Smooth muscle cell (in vitro differentiated cells): ENCODE measurements at regions not wholly inside any gene's neighbourhood (a gene's known extent, or its start where the extent isn't known, plus 50 kb on each side); places are given as distances from the start of the nearest gene placed in this dataset.
"Not testable (repeated sequence)": the region's sequence is repeated elsewhere in the genome, so short reads cannot be mapped to it uniquely, and the experiment has no call there.

Source experiments
- DNase-seq: peaks from one replicate; lab custom pipeline; 2025; ENCODE audit not compliant: unreplicated experiment; lab: John Stamatoyannopoulos, UW
- H2AFZ ChIP-seq: fragments of 200-600 bp; sonication (generic); 2 replicates; pipeline ENCODE4 v1.6.0; 2016; ENCODE audit warnings: antibody characterized with exemption, low read depth, mild to moderate bottlenecking
- H3F3A ChIP-seq: fragments of 200-600 bp; sonication (generic); 2 replicates; pipeline ENCODE4 v1.6.0; 2017; ENCODE audit warnings: antibody characterized with exemption, low read depth
- H3K27ac ChIP-seq: fragments of 200-600 bp; sonication (generic); 2 replicates; pipeline ENCODE4 v1.5.1; 2016; ENCODE audit warnings: low read depth, mild to moderate bottlenecking
- H3K27me3 ChIP-seq: fragments of 200-600 bp; sonication (generic); 2 replicates; pipeline ENCODE4 v1.6.1; 2016; ENCODE audit warnings: low read depth, mild to moderate bottlenecking
- H3K36me3 ChIP-seq: fragments of 200-600 bp; sonication (generic); 2 replicates; pipeline ENCODE4 v1.5.1; 2016; ENCODE audit warnings: low read depth
- H3K4me1 ChIP-seq: fragments of 200-600 bp; sonication (generic); 2 replicates; pipeline ENCODE4 v1.5.1; 2016; ENCODE audit warnings: low read depth
- H3K4me2 ChIP-seq: fragments of 200-600 bp; sonication (generic); 2 replicates; pipeline ENCODE4 v1.6.0; 2016; ENCODE audit warnings: mild to moderate bottlenecking
- H3K4me3 ChIP-seq: fragments of 200-600 bp; sonication (generic); 2 replicates; pipeline ENCODE4 v1.5.1; 2016; ENCODE audit warnings: mild to moderate bottlenecking
- H3K79me2 ChIP-seq: fragments of 200-600 bp; sonication (generic); 2 replicates; pipeline ENCODE4 v1.6.0; 2016; ENCODE audit warnings: low read depth, mild to moderate bottlenecking
- H3K9ac ChIP-seq: fragments of 200-600 bp; sonication (generic); 2 replicates; pipeline ENCODE4 v1.6.0; 2016; ENCODE audit warnings: low read depth
- H3K9me3 ChIP-seq: fragments of 200-600 bp; sonication (generic); replicated peaks from 2 replicates; pipeline ENCODE4 v1.5.1; 2016; ENCODE audit warnings: low read depth
- H4K20me1 ChIP-seq: fragments of 200-600 bp; sonication (generic); 2 replicates; pipeline ENCODE4 v1.6.0; 2016; ENCODE audit warnings: low read depth
- CTCF ChIP-seq: fragments of 200-600 bp; sonication (generic); IDR thresholded peaks from 2 replicates; pipeline ENCODE4 v1.5.1; 2017; ENCODE audit warnings: borderline replicate concordance, mild to moderate bottlenecking, antibody characterized with exemption; ENCODE audit not compliant: insufficient read depth, poor library complexity, severe bottlenecking
- WGBS: methylation state at CpG from one replicate; pipeline ENCODE4 v1.1.7; 2016; ENCODE audit warnings: low lambda C conversion rate; 5-methylcytosine and 5-hydroxymethylcytosine counted together

- no peak for DNase-seq
- Histone ChIP-seq H3K4me3 (no peak overlapping the region), H3K27ac (no peak overlapping the region), H3K4me2 (no peak overlapping the region), H4K20me1 (no peaks in the 10 kb centered on the region), H2AFZ (no peak overlapping the region), H3K4me1 (peaks cover 17% of the 10 kb centered on the region), H3K9me3 (no peaks in the 10 kb centered on the region), H3K79me2 (no peaks in the 10 kb centered on the region), H3F3A (no peaks in the 10 kb centered on the region), H3K27me3 (no peaks in the 10 kb centered on the region), H3K9ac (no peak overlapping the region), H3K36me3 (no peaks in the 10 kb centered on the region)
- WGBS, result 96% methylated on average over 1 of the region's 1 CpG
- no peak for TF ChIP-seq CTCF
Measured at GRCh38 chr5:158588617-158589016, 511.1 kb downstream of the EBF1 start.

- no peak overlapping the region for H3K4me2 ChIP-seq
- no peak for TF ChIP-seq CTCF
- no peak overlapping the region for H2AFZ ChIP-seq
- no peaks in the 10 kb centered on the region for H3K27me3 ChIP-seq
- H4K20me1 ChIP-seq, result no peaks in the 10 kb centered on the region
- no peak overlapping the region for H3K4me3 ChIP-seq
- no peak for DNase-seq
- no peaks in the 10 kb centered on the region for H3K9me3 ChIP-seq
- H3F3A ChIP-seq, result no peaks in the 10 kb centered on the region
- H3K36me3 ChIP-seq, result no peaks in the 10 kb centered on the region
- WGBS, result 100% methylated on average over 2 of the region's 2 CpGs
- H3K9ac ChIP-seq, result no peak overlapping the region
- peaks cover 6% of the 10 kb centered on the region for H3K4me1 ChIP-seq
- H3K27ac ChIP-seq, result no peak overlapping the region
- H3K79me2 ChIP-seq, result no peaks in the 10 kb centered on the region
Measured at GRCh38 chr5:158586054-158586453, 513.7 kb downstream of the EBF1 start.

DNA sequence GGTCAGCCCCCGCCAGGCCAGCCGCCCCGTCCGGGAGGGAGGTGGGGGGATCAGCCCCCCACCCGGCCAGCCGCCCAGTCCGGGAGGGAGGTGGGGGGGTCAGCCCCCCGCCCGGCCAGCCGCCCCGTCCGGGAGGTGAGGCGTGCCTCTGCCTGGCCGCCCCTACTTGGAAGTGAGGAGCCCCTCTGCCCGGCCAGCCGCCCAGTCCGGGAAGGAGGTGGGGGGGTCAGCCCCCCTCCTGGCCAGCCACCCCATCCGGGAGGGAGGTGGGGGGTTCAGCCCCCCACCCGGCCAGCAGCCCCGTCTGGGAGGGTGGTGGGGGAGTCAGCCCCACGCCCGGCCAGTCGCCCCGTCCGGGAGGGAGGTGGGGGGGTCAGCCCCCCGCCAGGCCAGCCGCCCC lies 517.0 kb downstream of the EBF1 start:
- no CpG with 5 or more reads among the region's 27 CpGs for WGBS
- H4K20me1 ChIP-seq, result not testable (repeated sequence)

DNA sequence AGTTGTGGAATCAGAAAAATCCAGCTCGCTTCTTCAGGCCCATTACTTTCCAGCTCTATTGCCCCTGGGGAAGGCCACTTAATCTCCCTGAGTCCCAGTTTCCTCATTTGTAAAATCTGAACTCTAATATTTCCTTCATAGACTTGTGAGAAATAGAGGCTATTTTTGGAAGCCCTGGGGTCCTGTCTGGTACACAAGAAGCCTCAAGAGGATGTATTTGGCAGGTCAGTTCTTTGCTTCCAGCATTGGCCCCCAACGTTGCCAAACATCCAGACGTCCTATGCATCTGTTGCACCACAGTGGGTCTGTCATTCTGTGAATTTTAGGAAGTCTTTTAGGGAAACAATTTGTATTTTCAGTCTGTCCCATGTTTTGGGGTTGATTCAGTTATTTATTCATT lies 525.9 kb downstream of the EBF1 start:
- H2AFZ ChIP-seq, result no peak overlapping the region

More for the DNA sequence above, 517.0 kb downstream of the EBF1 start:
- H3K9ac ChIP-seq, H3K4me1 ChIP-seq, H3F3A ChIP-seq, H3K36me3 ChIP-seq, H3K9me3 ChIP-seq, H3K27ac ChIP-seq, H3K27me3 ChIP-seq, H2AFZ ChIP-seq, DNase-seq, H3K4me3 ChIP-seq, H3K79me2 ChIP-seq, H3K4me2 ChIP-seq: not testable (repeated sequence)

More for the DNA sequence above, 525.9 kb downstream of the EBF1 start:
- 78% methylated on average over 3 of the region's 3 CpGs for WGBS
- Histone ChIP-seq H3K4me2 (no peak overlapping the region), H3K36me3 (no peaks in the 10 kb centered on the region), H3F3A (no peaks in the 10 kb centered on the region), H3K27me3 (no peaks in the 10 kb centered on the region), H4K20me1 (no peaks in the 10 kb centered on the region), H3K4me3 (no peak overlapping the region), H3K4me1 (no peaks in the 10 kb centered on the region), H3K27ac (no peak overlapping the region), H3K9ac (no peak overlapping the region), H3K9me3 (no peaks in the 10 kb centered on the region), H3K79me2 (no peaks in the 10 kb centered on the region)
- no peak for DNase-seq
- TF ChIP-seq CTCF, result no peak
